Neural cell (in vitro differentiated cells): ENCODE measurements at regions not wholly inside any gene's neighbourhood (a gene's known extent, or its start where the extent isn't known, plus 50 kb on each side); places are given as distances from the start of the nearest gene placed in this dataset.

Source experiments
- H2AFZ ChIP-seq: fragments of 200-600, 300-800 bp; sonication (generic), shearing (Covaris generic); 2 replicates; pipeline ENCODE4 v1.6.0; 2014; ENCODE audit warnings: low read depth, mild to moderate bottlenecking, antibody characterized with exemption, low read length, moderate library complexity
- H3F3A ChIP-seq: fragments of 200-600 bp; shearing (Covaris generic); 2 replicates; pipeline ENCODE4 v1.6.1; 2016; ENCODE audit warnings: mild to moderate bottlenecking, moderate library complexity, mixed read lengths, antibody characterized with exemption, low read length; ENCODE audit not compliant: insufficient read depth, poor library complexity, severe bottlenecking
- H3K27ac ChIP-seq: fragments of 200-600, 300-800 bp; sonication (generic), shearing (Covaris generic); 2 replicates; pipeline ENCODE4 v1.5.1; 2014; ENCODE audit warnings: mild to moderate bottlenecking, low read length, moderate library complexity
- H3K27me3 ChIP-seq: fragments of 300-800, 200-600 bp; sonication (generic), shearing (Covaris generic); 2 replicates; pipeline ENCODE4 v1.6.0; 2014; ENCODE audit warnings: mild to moderate bottlenecking, low read depth, low read length, moderate library complexity; ENCODE audit not compliant: insufficient read depth
- H3K36me3 ChIP-seq: fragments of 300-800, 200-600 bp; sonication (generic), shearing (Covaris generic); 2 replicates; pipeline ENCODE4 v1.5.1; 2014; ENCODE audit warnings: mild to moderate bottlenecking, antibody characterized with exemption, low read length, moderate library complexity; ENCODE audit not compliant: insufficient read depth
- H3K4me2 ChIP-seq: fragments of 300-800, 200-600 bp; sonication (generic), shearing (Covaris generic); 2 replicates; pipeline ENCODE4 v1.6.0; 2014; ENCODE audit warnings: mild to moderate bottlenecking, low read length
- H3K4me3 ChIP-seq: fragments of 300-800, 200-600 bp; sonication (generic), shearing (Covaris generic); 2 replicates; pipeline ENCODE4 v1.5.1; 2014; ENCODE audit warnings: mild to moderate bottlenecking, low read length, moderate library complexity
- H3K79me2 ChIP-seq: fragments of 200-600 bp; shearing (Covaris generic); replicated peaks from 2 replicates; pipeline ENCODE4 v1.6.0; 2014; ENCODE audit warnings: mild to moderate bottlenecking, low read length, moderate library complexity; ENCODE audit not compliant: insufficient read depth
- H3K9ac ChIP-seq: fragments of 300-800, 200-600 bp; sonication (generic), shearing (Covaris generic); 2 replicates; pipeline ENCODE4 v1.6.1; 2016; ENCODE audit warnings: mild to moderate bottlenecking, low read length, mixed read lengths
- H3K9me2 ChIP-seq: fragments of 200-600 bp; shearing (Covaris generic); 2 replicates; pipeline ENCODE4 v1.6.1; 2016; ENCODE audit warnings: mild to moderate bottlenecking, low read length, mixed read lengths; ENCODE audit not compliant: insufficient read depth
- H3K9me3 ChIP-seq: fragments of 200-600, 300-800 bp; sonication (generic), shearing (Covaris generic); 2 replicates; pipeline ENCODE4 v1.6.1; 2016; ENCODE audit warnings: mild to moderate bottlenecking, mixed run types, low read length, moderate library complexity, mixed read lengths
- H4K20me1 ChIP-seq: fragments of 200-600 bp; shearing (Covaris generic); 2 replicates; pipeline ENCODE4 v1.6.1; 2016; ENCODE audit warnings: mild to moderate bottlenecking, mixed run types; ENCODE audit not compliant: insufficient read depth
- CTCF ChIP-seq: fragments of 450-650 bp; IDR thresholded peaks from 2 replicates; pipeline ENCODE4 v1.5.1; 2014; ENCODE audit warnings: antibody characterized with exemption, mild to moderate bottlenecking, moderate library complexity; ENCODE audit not compliant: poor library complexity, severe bottlenecking
- EP300 ChIP-seq: fragments of 450-650 bp; conservative IDR thresholded peaks from 2 replicates; pipeline ENCODE4 v1.6.1; 2014; ENCODE audit warnings: antibody characterized with exemption, mild to moderate bottlenecking, moderate library complexity; ENCODE audit not compliant: poor library complexity, severe bottlenecking
- EZH2 ChIP-seq: fragments of 200-600, 300-800 bp; shearing (Covaris generic), sonication (generic); IDR thresholded peaks from 2 replicates; pipeline ENCODE4 v1.6.1; 2014; ENCODE audit warnings: antibody characterized with exemption, low read length, borderline replicate concordance, mild to moderate bottlenecking; ENCODE audit not compliant: insufficient read depth, poor library complexity, severe bottlenecking
- MXI1 ChIP-seq: fragments of 450-650 bp; conservative IDR thresholded peaks from 2 replicates; pipeline ENCODE4 v1.6.1; 2014; ENCODE audit warnings: antibody characterized with exemption, mild to moderate bottlenecking; ENCODE audit not compliant: poor library complexity, severe bottlenecking
- POLR2AphosphoS5 ChIP-seq: IDR thresholded peaks from 2 replicates; pipeline ENCODE4 v1.6.1; 2012
- RAD21 ChIP-seq: fragments of 450-650 bp; conservative IDR thresholded peaks from 2 replicates; pipeline ENCODE4 v1.6.1; 2014; ENCODE audit warnings: antibody characterized with exemption, mild to moderate bottlenecking, moderate library complexity
- SMC3 ChIP-seq: fragments of 450-650 bp; conservative IDR thresholded peaks from 2 replicates; pipeline ENCODE4 v1.6.1; 2014; ENCODE audit warnings: antibody characterized with exemption, mild to moderate bottlenecking, moderate library complexity; ENCODE audit not compliant: poor library complexity
- TAF1 ChIP-seq: IDR thresholded peaks from 2 replicates; pipeline ENCODE4 v1.6.1; 2012; ENCODE audit warnings: low read depth
- TF ChIP-seq, protein P1 (sequence below): IDR thresholded peaks from 2 replicates; pipeline ENCODE4 v1.6.1; 2012; ENCODE audit warnings: borderline replicate concordance

- Histone ChIP-seq H3F3A (no peaks in the 10 kb centered on the region), H4K20me1 (no peaks in the 10 kb centered on the region), H3K36me3 (no peaks in the 10 kb centered on the region), H2AFZ (no peak overlapping the region), H3K4me3 (no peak overlapping the region), H3K9me2 (no peaks in the 10 kb centered on the region), H3K4me2 (no peak overlapping the region), H3K27me3 (no peaks in the 10 kb centered on the region), H3K27ac (no peak overlapping the region), H3K9me3 (no peaks in the 10 kb centered on the region), H3K79me2 (no peaks in the 10 kb centered on the region), H3K9ac (no peak overlapping the region)
- TF ChIP-seq CTCF: no peak
- TF ChIP-seq EP300: no peak
- TF ChIP-seq SMC3: no peak
- TF ChIP-seq, protein P1, sequence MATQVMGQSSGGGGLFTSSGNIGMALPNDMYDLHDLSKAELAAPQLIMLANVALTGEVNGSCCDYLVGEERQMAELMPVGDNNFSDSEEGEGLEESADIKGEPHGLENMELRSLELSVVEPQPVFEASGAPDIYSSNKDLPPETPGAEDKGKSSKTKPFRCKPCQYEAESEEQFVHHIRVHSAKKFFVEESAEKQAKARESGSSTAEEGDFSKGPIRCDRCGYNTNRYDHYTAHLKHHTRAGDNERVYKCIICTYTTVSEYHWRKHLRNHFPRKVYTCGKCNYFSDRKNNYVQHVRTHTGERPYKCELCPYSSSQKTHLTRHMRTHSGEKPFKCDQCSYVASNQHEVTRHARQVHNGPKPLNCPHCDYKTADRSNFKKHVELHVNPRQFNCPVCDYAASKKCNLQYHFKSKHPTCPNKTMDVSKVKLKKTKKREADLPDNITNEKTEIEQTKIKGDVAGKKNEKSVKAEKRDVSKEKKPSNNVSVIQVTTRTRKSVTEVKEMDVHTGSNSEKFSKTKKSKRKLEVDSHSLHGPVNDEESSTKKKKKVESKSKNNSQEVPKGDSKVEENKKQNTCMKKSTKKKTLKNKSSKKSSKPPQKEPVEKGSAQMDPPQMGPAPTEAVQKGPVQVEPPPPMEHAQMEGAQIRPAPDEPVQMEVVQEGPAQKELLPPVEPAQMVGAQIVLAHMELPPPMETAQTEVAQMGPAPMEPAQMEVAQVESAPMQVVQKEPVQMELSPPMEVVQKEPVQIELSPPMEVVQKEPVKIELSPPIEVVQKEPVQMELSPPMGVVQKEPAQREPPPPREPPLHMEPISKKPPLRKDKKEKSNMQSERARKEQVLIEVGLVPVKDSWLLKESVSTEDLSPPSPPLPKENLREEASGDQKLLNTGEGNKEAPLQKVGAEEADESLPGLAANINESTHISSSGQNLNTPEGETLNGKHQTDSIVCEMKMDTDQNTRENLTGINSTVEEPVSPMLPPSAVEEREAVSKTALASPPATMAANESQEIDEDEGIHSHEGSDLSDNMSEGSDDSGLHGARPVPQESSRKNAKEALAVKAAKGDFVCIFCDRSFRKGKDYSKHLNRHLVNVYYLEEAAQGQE: no peak
- no peak for TF ChIP-seq RAD21
- no peak for TF ChIP-seq MXI1
- TF ChIP-seq TAF1: no peak
- no peak for TF ChIP-seq POLR2AphosphoS5
Measured at GRCh38 chr14:53510281-53510912, 357.3 kb upstream of the DDHD1 start.

DNA sequence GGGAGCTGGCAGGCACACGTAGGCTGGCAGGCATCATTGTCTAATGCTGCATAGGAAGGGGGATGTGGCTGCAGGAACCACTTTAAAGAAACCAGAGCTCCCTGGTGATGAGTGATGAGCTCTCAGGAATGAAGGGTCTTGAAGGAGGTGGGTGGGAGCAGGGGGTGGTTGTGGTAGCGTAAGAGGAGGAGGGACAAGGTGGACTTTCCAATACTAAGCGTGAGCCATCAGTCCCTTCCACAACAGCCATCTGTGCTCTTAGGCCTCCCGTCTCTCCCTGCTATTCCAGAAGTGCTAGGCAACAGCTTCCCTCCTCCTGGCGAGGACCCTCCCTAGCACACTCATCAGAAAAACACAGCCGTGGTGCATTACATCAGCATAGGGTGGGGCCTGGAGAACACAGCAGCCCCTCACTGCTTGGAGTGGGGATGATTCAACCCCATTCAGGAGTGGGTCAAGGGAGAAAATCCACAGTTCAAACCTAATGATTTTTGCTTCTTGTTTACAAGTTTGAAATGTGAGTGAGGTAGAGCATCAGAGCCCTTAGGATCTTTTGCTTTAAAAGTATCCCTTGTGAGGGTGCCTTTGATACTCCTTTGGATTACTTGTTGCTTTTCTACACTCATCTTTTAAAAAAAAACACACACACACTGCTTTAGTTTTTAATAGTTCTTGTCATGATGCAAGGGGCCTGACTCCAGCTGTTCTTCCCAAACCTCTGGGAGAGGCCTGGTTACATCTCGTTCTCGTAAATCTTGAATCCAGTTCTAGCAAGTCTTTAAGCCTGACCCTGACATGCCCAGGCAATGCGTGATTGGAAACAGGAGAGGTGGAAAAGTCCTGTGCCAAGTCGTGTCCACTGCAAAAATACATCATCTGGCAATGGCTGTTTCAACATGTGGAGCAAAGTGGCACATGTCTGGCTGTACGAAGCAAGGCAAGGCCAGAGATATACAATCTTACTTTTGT, 356.4 kb upstream of the DDHD1 start:
- H3F3A ChIP-seq: no peaks in the 10 kb centered on the region
- no peak overlapping the region for H3K4me3 ChIP-seq
- no peak overlapping the region for H3K27ac ChIP-seq
- no peak overlapping the region for H3K9ac ChIP-seq
- TF ChIP-seq, protein P1: no peak
- TF ChIP-seq CTCF: no peak
- TF ChIP-seq EP300: no peak
- TF ChIP-seq EZH2: no peak
- H4K20me1 ChIP-seq: no peaks in the 10 kb centered on the region
- H3K4me2 ChIP-seq: no peak overlapping the region
- no peaks in the 10 kb centered on the region for H3K9me2 ChIP-seq
- no peaks in the 10 kb centered on the region for H3K36me3 ChIP-seq
- H2AFZ ChIP-seq: no peak overlapping the region
- H3K27me3 ChIP-seq: no peaks in the 10 kb centered on the region
- H3K79me2 ChIP-seq: no peaks in the 10 kb centered on the region
- no peaks in the 10 kb centered on the region for H3K9me3 ChIP-seq
